OCI-LY1 (cell line): ENCODE measurements at regions not wholly inside any gene's neighbourhood (a gene's known extent, or its start where the extent isn't known, plus 50 kb on each side); places are given as distances from the start of the nearest gene placed in this dataset.

Source experiments
- EZH2 ChIP-seq: fragments of 200-600 bp; sonication (generic), shearing (Covaris generic); IDR thresholded peaks from 2 replicates; pipeline ENCODE4 v1.8.0; 2017; ENCODE audit warnings: borderline replicate concordance, mixed run types, mild to moderate bottlenecking, antibody characterized with exemption, low read length, moderate library complexity, mixed read lengths
- TF ChIP-seq, protein P1 (sequence below): fragments of 200-600 bp; sonication (generic), shearing (Covaris generic); IDR thresholded peaks from 2 replicates; pipeline ENCODE4 v1.5.1; 2017; ENCODE audit warnings: mild to moderate bottlenecking, antibody characterized with exemption, low read length, moderate library complexity, mixed read lengths

DNA sequence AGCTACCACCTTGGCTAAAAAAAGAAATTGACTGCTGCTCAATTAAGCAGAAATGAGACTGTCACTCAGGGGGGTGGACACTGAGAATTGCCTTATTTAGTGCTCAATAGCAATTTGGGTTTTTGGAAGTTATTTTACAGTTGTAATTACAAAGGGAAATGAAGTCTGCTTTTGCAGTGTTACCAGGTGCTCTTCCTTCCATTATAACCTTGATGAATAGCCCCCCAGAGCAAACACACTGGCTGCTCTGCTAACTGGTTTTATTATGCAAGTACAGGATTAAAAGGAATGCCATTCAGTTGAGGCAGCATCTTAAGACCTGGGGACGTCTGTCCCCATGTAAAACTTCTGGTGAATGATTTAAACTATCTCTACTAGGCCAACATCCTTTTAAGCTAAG, 191.0 kb downstream of the EVX1 start:
- TF ChIP-seq, protein P1, sequence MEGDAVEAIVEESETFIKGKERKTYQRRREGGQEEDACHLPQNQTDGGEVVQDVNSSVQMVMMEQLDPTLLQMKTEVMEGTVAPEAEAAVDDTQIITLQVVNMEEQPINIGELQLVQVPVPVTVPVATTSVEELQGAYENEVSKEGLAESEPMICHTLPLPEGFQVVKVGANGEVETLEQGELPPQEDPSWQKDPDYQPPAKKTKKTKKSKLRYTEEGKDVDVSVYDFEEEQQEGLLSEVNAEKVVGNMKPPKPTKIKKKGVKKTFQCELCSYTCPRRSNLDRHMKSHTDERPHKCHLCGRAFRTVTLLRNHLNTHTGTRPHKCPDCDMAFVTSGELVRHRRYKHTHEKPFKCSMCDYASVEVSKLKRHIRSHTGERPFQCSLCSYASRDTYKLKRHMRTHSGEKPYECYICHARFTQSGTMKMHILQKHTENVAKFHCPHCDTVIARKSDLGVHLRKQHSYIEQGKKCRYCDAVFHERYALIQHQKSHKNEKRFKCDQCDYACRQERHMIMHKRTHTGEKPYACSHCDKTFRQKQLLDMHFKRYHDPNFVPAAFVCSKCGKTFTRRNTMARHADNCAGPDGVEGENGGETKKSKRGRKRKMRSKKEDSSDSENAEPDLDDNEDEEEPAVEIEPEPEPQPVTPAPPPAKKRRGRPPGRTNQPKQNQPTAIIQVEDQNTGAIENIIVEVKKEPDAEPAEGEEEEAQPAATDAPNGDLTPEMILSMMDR, result no peak
- TF ChIP-seq EZH2, result no peak
